Body of pancreas (tissue), 4 donors: ENCODE measurements at regions not wholly inside any gene's neighbourhood (a gene's known extent, or its start where the extent isn't known, plus 50 kb on each side); places are given as distances from the start of the nearest gene placed in this dataset.
"Not testable (repeated sequence)": the region's sequence is repeated elsewhere in the genome, so short reads cannot be mapped to it uniquely, and the experiment has no call there.

Experiments used
- POLR2A ChIP-seq, 3 donors: fragments of 450-650 bp; IDR thresholded peaks; one replicate each; pipeline ENCODE4 v1.6.1; 2016; ENCODE audit warnings: antibody characterized with exemption in 3 of 3, mild to moderate bottlenecking in 2 of 3
- TF ChIP-seq, protein P1 (sequence below), 7 experiments: fragments of 450-650 bp in 4 of 7; fragments of 200-600 bp in 3 of 7; sonication (generic) in 3 of 7; IDR thresholded peaks; one replicate each; pipeline ENCODE4 v1.5.1; 2016 to 2019; ENCODE audit warnings: antibody characterized with exemption in 7 of 7

GRCh38 chr9:66269024-66269423 lies 532.1 kb downstream of the FOXD4L4 start:
- not testable (repeated sequence) for TF ChIP-seq POLR2A (IDR thresholded peaks at IDR 0.05)
- TF ChIP-seq, protein P1, sequence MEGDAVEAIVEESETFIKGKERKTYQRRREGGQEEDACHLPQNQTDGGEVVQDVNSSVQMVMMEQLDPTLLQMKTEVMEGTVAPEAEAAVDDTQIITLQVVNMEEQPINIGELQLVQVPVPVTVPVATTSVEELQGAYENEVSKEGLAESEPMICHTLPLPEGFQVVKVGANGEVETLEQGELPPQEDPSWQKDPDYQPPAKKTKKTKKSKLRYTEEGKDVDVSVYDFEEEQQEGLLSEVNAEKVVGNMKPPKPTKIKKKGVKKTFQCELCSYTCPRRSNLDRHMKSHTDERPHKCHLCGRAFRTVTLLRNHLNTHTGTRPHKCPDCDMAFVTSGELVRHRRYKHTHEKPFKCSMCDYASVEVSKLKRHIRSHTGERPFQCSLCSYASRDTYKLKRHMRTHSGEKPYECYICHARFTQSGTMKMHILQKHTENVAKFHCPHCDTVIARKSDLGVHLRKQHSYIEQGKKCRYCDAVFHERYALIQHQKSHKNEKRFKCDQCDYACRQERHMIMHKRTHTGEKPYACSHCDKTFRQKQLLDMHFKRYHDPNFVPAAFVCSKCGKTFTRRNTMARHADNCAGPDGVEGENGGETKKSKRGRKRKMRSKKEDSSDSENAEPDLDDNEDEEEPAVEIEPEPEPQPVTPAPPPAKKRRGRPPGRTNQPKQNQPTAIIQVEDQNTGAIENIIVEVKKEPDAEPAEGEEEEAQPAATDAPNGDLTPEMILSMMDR (IDR thresholded peaks at IDR 0.05), result not testable (repeated sequence)
